ENCODE measurements at regions not wholly inside any gene's neighbourhood (a gene's known extent, or its start where the extent isn't known, plus 50 kb on each side); places are given as distances from the start of the nearest gene placed in this dataset.
"Not testable (repeated sequence)": the region's sequence is repeated elsewhere in the genome, so short reads cannot be mapped to it uniquely, and the experiment has no call there.

- H3K27me3 ChIP-seq (ENCODE audit: low read depth, low read length); H3K4me2 ChIP-seq (ENCODE audit: low read length); H3K9me3 ChIP-seq (ENCODE audit: insufficient read depth, low read length); H4K20me1 ChIP-seq (ENCODE audit: insufficient read depth, low read length); H3K4me1 ChIP-seq (ENCODE audit: low read length); H3K4me3 ChIP-seq (ENCODE audit: low read length); H3K79me2 ChIP-seq (ENCODE audit: low read length); H3K9ac ChIP-seq (ENCODE audit: low read length); H2AFZ ChIP-seq (ENCODE audit: low read depth, low read length); H3K27ac ChIP-seq (ENCODE audit: low read length); H3K36me3 ChIP-seq (replicated peaks; ENCODE audit: low read depth, low read length): not testable (repeated sequence)
Observed at GRCh38 chr1:121073852-121074251, 110.3 kb downstream of the FAM72B start.

- H3K36me3 ChIP-seq (replicated peaks; ENCODE audit: low read depth, low read length); H3K4me2 ChIP-seq (ENCODE audit: low read length): not testable (repeated sequence)
Observed at GRCh38 chr1:121075254-121075805, 108.8 kb downstream of the FAM72B start.

GRCh38 chr1:121076674-121077073, 107.5 kb downstream of the FAM72B start:
- not testable (repeated sequence) for H3K27me3 ChIP-seq (ENCODE audit: low read depth, low read length); H3K9ac ChIP-seq (ENCODE audit: low read length); H3K36me3 ChIP-seq (replicated peaks; ENCODE audit: low read depth, low read length); H3K79me2 ChIP-seq (ENCODE audit: low read length); H3K27ac ChIP-seq (ENCODE audit: low read length); H3K4me1 ChIP-seq (ENCODE audit: low read length); H4K20me1 ChIP-seq (ENCODE audit: insufficient read depth, low read length); H3K4me3 ChIP-seq (ENCODE audit: low read length); H3K4me2 ChIP-seq (ENCODE audit: low read length); H2AFZ ChIP-seq (ENCODE audit: low read depth, low read length); H3K9me3 ChIP-seq (ENCODE audit: insufficient read depth, low read length)

More at GRCh38 chr1:121075254-121075805, 108.8 kb downstream of the FAM72B start:
- not testable (repeated sequence) for H2AFZ ChIP-seq (ENCODE audit: low read depth, low read length); H3K4me1 ChIP-seq (ENCODE audit: low read length); H3K27ac ChIP-seq (ENCODE audit: low read length); H4K20me1 ChIP-seq (ENCODE audit: insufficient read depth, low read length); H3K9ac ChIP-seq (ENCODE audit: low read length); H3K4me3 ChIP-seq (ENCODE audit: low read length); H3K9me3 ChIP-seq (ENCODE audit: insufficient read depth, low read length); H3K79me2 ChIP-seq (ENCODE audit: low read length); H3K27me3 ChIP-seq (ENCODE audit: low read depth, low read length)

DNA sequence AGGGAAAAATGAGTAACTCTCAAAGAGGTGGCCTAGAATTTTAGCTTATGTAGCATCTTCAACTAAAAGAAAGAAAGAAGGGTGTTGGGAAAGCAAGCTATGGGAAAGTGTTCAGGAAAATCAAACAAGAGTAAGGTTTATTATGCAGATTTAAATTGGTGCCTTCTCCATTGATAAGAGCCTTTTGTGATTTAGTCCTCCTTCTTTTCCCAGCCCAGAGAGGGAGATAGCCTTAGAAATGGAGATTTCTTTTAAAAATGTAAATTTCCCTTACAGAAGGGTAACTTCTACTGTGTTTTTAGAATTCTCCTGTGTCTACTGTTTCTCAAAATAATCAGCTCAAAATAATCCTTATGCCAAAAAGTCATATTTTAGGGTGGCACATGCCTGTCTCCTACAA, 104.5 kb downstream of the FAM72B start:
- H3K27ac ChIP-seq (ENCODE audit: low read length); H3K9ac ChIP-seq (ENCODE audit: low read length): not testable (repeated sequence)

DNA sequence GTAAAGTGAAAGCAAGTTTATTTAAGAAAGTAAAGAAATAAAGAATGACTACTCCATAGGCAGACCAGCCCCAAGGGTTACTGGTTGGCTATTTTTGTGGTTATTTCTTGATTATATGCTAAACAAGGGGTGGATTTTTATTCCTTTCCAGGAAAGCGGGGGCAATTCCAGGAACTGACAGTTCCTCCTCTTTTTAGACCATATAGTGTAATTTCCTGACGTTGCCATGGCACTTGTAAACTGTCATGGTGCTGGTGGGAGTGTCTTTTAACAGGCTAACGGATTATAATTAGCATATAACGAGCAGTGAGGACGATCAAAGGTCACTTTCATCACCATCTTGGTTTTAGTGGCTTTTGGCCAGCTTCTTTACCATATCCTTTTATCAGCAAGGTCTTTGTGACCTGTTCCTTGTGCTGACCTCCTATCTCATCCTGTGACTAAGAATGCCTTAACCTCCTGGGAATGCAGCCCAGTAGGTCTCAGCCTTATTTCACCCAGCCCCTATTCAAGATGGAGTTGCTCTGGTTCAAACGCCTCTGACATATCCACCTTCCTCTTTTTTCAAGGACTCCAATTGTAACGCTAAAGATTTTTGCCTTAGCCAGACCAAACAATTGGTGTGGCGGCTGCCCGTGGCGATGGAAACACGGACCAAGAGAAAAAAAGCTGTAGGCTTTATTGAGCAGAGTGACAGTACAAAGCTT, 103.8 kb downstream of the FAM72B start:
- peak overlapping the region; percentile 14; the same call in 1 of the 2 replicates for H3K4me2 ChIP-seq (ENCODE audit: low read length)
- not testable (repeated sequence) for H2AFZ ChIP-seq (ENCODE audit: low read depth, low read length); H3K4me3 ChIP-seq (ENCODE audit: low read length); H3K79me2 ChIP-seq (ENCODE audit: low read length); H3K27me3 ChIP-seq (ENCODE audit: low read depth, low read length); H3K4me1 ChIP-seq (ENCODE audit: low read length); H3K27ac ChIP-seq (ENCODE audit: low read length); H4K20me1 ChIP-seq (ENCODE audit: insufficient read depth, low read length); H3K36me3 ChIP-seq (replicated peaks; ENCODE audit: low read depth, low read length); H3K9me3 ChIP-seq (ENCODE audit: insufficient read depth, low read length); H3K9ac ChIP-seq (ENCODE audit: low read length)

More for the DNA sequence above, 104.5 kb downstream of the FAM72B start:
- not testable (repeated sequence) for H3K4me2 ChIP-seq (ENCODE audit: low read length); H3K36me3 ChIP-seq (replicated peaks; ENCODE audit: low read depth, low read length); H4K20me1 ChIP-seq (ENCODE audit: insufficient read depth, low read length); H3K27me3 ChIP-seq (ENCODE audit: low read depth, low read length); H2AFZ ChIP-seq (ENCODE audit: low read depth, low read length); H3K9me3 ChIP-seq (ENCODE audit: insufficient read depth, low read length); H3K4me1 ChIP-seq (ENCODE audit: low read length); H3K79me2 ChIP-seq (ENCODE audit: low read length); H3K4me3 ChIP-seq (ENCODE audit: low read length)

- not testable (repeated sequence) for H3K9me3 ChIP-seq (ENCODE audit: insufficient read depth, low read length); H3K27me3 ChIP-seq (ENCODE audit: low read depth, low read length); H3K4me1 ChIP-seq (ENCODE audit: low read length); H3K9ac ChIP-seq (ENCODE audit: low read length); H3K4me3 ChIP-seq (ENCODE audit: low read length); H3K36me3 ChIP-seq (replicated peaks; ENCODE audit: low read depth, low read length); H2AFZ ChIP-seq (ENCODE audit: low read depth, low read length); H4K20me1 ChIP-seq (ENCODE audit: insufficient read depth, low read length); H3K79me2 ChIP-seq (ENCODE audit: low read length); H3K27ac ChIP-seq (ENCODE audit: low read length)
- H3K4me2 ChIP-seq (ENCODE audit: low read length), result peak overlapping the region; percentile 14; the same call in 1 of the 2 replicates
Observed at GRCh38 chr1:121080904-121081264, 103.3 kb downstream of the FAM72B start.

DNA sequence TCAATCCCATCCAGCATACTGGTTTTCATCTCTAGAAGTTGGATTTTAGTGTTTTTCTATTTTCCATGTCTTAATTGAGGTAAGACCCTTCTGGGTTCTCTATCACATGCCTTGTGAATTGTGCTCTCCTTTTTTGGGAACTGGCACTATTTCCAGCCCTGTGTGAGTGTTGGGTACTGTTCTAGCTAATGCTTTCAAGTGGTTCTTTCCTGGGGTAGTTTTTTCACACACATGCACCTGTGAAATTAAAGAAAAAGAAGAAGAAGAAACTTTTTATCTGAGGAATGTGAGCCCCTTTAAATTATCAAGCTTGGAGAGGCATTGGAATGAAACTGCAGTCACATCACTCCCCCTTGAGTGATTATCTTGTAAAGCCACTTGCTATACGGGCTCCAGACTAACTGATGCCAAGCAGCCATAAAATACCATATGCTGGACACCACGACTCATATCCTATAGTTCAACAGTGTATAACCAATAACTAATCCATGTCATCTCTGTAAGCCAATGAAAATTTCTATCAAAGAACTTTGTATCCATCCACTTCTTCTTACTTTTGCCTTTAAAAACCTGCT, 102.4 kb downstream of the FAM72B start:
- not testable (repeated sequence) for H3K9me3 ChIP-seq (ENCODE audit: insufficient read depth, low read length); H4K20me1 ChIP-seq (ENCODE audit: insufficient read depth, low read length); H3K27me3 ChIP-seq (ENCODE audit: low read depth, low read length); H3K79me2 ChIP-seq (ENCODE audit: low read length); H3K4me2 ChIP-seq (ENCODE audit: low read length); H3K4me1 ChIP-seq (ENCODE audit: low read length); H3K27ac ChIP-seq (ENCODE audit: low read length); H3K36me3 ChIP-seq (replicated peaks; ENCODE audit: low read depth, low read length); H3K9ac ChIP-seq (ENCODE audit: low read length); H3K4me3 ChIP-seq (ENCODE audit: low read length); H2AFZ ChIP-seq (ENCODE audit: low read depth, low read length)

- H2AFZ ChIP-seq (ENCODE audit: low read depth, low read length); H3K4me3 ChIP-seq (ENCODE audit: low read length); H3K79me2 ChIP-seq (ENCODE audit: low read length); H3K9me3 ChIP-seq (ENCODE audit: insufficient read depth, low read length); H3K36me3 ChIP-seq (replicated peaks; ENCODE audit: low read depth, low read length); H3K4me1 ChIP-seq (ENCODE audit: low read length); H3K9ac ChIP-seq (ENCODE audit: low read length); H3K4me2 ChIP-seq (ENCODE audit: low read length); H4K20me1 ChIP-seq (ENCODE audit: insufficient read depth, low read length); H3K27ac ChIP-seq (ENCODE audit: low read length); H3K27me3 ChIP-seq (ENCODE audit: low read depth, low read length): not testable (repeated sequence)
Observed at GRCh38 chr1:121082995-121083394, 101.1 kb downstream of the FAM72B start.

- H4K20me1 ChIP-seq (ENCODE audit: insufficient read depth, low read length); H3K4me1 ChIP-seq (ENCODE audit: low read length); H3K9ac ChIP-seq (ENCODE audit: low read length); H3K27ac ChIP-seq (ENCODE audit: low read length); H3K9me3 ChIP-seq (ENCODE audit: insufficient read depth, low read length); H3K4me2 ChIP-seq (ENCODE audit: low read length); H3K4me3 ChIP-seq (ENCODE audit: low read length); H2AFZ ChIP-seq (ENCODE audit: low read depth, low read length); H3K79me2 ChIP-seq (ENCODE audit: low read length); H3K27me3 ChIP-seq (ENCODE audit: low read depth, low read length); H3K36me3 ChIP-seq (replicated peaks; ENCODE audit: low read depth, low read length): not testable (repeated sequence)
Observed at GRCh38 chr1:121086249-121086648, 97.9 kb downstream of the FAM72B start.

- not testable (repeated sequence) for H3K36me3 ChIP-seq (replicated peaks; ENCODE audit: low read depth, low read length); H3K27ac ChIP-seq (ENCODE audit: low read length); H3K4me2 ChIP-seq (ENCODE audit: low read length); H3K27me3 ChIP-seq (ENCODE audit: low read depth, low read length); H3K9ac ChIP-seq (ENCODE audit: low read length); H3K79me2 ChIP-seq (ENCODE audit: low read length); H3K9me3 ChIP-seq (ENCODE audit: insufficient read depth, low read length); H3K4me1 ChIP-seq (ENCODE audit: low read length); H3K4me3 ChIP-seq (ENCODE audit: low read length); H4K20me1 ChIP-seq (ENCODE audit: insufficient read depth, low read length); H2AFZ ChIP-seq (ENCODE audit: low read depth, low read length)
Observed at GRCh38 chr1:121087221-121087620, 96.9 kb downstream of the FAM72B start.
